B cell (primary cell): ENCODE measurements at regions not wholly inside any gene's neighbourhood (a gene's known extent, or its start where the extent isn't known, plus 50 kb on each side); places are given as distances from the start of the nearest gene placed in this dataset.

Experiments
- ATAC-seq: fragments of 200-7000 bp; cut with Tn5 transposase; one replicate; pipeline ENCODE4 v1.10.0; 2021; ENCODE audit warnings: low read depth, mild to moderate bottlenecking, moderate number of reproducible peaks, moderate library complexity
- CTCF ChIA-PET: fragments of 350-600 bp; sonication (Branson Sonifier 250); formaldehyde crosslinking; loops from one replicate; lab custom pipeline; 2021; ENCODE audit warnings: antibody characterized with exemption, inconsistent platforms; lab: Charles Lee
- POLR2A ChIA-PET: fragments of 350-600 bp; sonication (Branson Sonifier 250); formaldehyde crosslinking; loops from one replicate; lab custom pipeline; 2021; ENCODE audit warnings: antibody characterized with exemption; lab: Charles Lee
- DNase-seq: peaks from one replicate; pipeline ENCODE4 v3.0.0; 2013
- H2AFZ ChIP-seq: 2 replicates; pipeline ENCODE4 v1.6.1; 2012; ENCODE audit warnings: mild to moderate bottlenecking, low read depth, low read length; ENCODE audit not compliant: insufficient read depth, poor library complexity, severe bottlenecking
- H3K27ac ChIP-seq, 2 donors: 1 replicate in 1 of 2; 2 replicates in 1 of 2; pipeline ENCODE4 v1.5.1; 2012 to 2013; ENCODE audit warnings: low read length in 2 of 2, mild to moderate bottlenecking in 2 of 2, moderate library complexity in 1 of 2
- H3K27me3 ChIP-seq, 4 experiments: fragments of 200-600 bp in 1 of 4; sonication (generic) in 1 of 4; replicated peaks in 1 of 4; 1 replicate in 2 of 4; 2 replicates in 2 of 4; pipeline versions ENCODE4 v1.6.1 to v1.7.0; 2013 to 2016; ENCODE audit warnings: low read length in 3 of 4, mild to moderate bottlenecking in 2 of 4, mixed read lengths in 1 of 4, moderate library complexity in 1 of 4; ENCODE audit not compliant: insufficient read depth in 4 of 4, control insufficient read depth in 3 of 4; ENCODE audit errors: control extremely low read depth in 1 of 4
- H3K36me3 ChIP-seq, 2 experiments: replicated peaks in 1 of 2; 1 replicate in 1 of 2; 2 replicates in 1 of 2; pipeline versions ENCODE4 v1.6.1 to v1.7.1; 2013; ENCODE audit warnings: low read length in 1 of 2; ENCODE audit not compliant: insufficient read depth in 2 of 2, control insufficient read depth in 1 of 2; ENCODE audit errors: control extremely low read depth in 1 of 2, extremely low read depth in 1 of 2
- H3K4me1 ChIP-seq, 2 donors: fragments of 200-600 bp in 1 of 2; sonication (generic) in 1 of 2; 1 replicate in 1 of 2; 2 replicates in 1 of 2; pipeline versions ENCODE4 v1.5.1 to v1.6.1; 2013 to 2017; ENCODE audit warnings: low read length in 2 of 2; ENCODE audit not compliant: control insufficient read depth in 2 of 2, insufficient read depth in 2 of 2
- H3K4me2 ChIP-seq: replicated peaks from 2 replicates; pipeline ENCODE3; 2012; ENCODE audit warnings: mild to moderate bottlenecking, low read depth, low read length; ENCODE audit not compliant: poor library complexity, severe bottlenecking
- H3K4me3 ChIP-seq, 5 experiments: fragments of 200-600 bp in 1 of 5; sonication (generic) in 1 of 5; 1 replicate in 3 of 5; 2 replicates in 2 of 5; pipeline versions ENCODE4 v1.5.1 to v1.7.0; 2011 to 2016; ENCODE audit warnings: low read length in 4 of 5, mild to moderate bottlenecking in 4 of 5, low read depth in 2 of 5, control low read depth in 1 of 5, moderate library complexity in 1 of 5; ENCODE audit not compliant: insufficient read depth in 1 of 5; ENCODE audit errors: control extremely low read depth in 1 of 5, extremely low read depth in 1 of 5
- H3K79me2 ChIP-seq: fragments of 200-600 bp; sonication (generic); one replicate; pipeline ENCODE4 v1.6.0; 2016; ENCODE audit warnings: low read length; ENCODE audit not compliant: control insufficient read depth, insufficient read depth
- H3K9ac ChIP-seq: fragments of 200-600 bp; sonication (generic); 2 replicates; pipeline ENCODE4 v1.6.1; 2017; ENCODE audit warnings: mild to moderate bottlenecking, low read length, moderate library complexity
- H3K9me3 ChIP-seq, 3 donors: one replicate each; pipeline versions ENCODE4 v1.6.1 to v1.7.1; 2013; ENCODE audit warnings: low read length in 2 of 3; ENCODE audit not compliant: control insufficient read depth in 2 of 3, insufficient read depth in 1 of 3; ENCODE audit errors: control extremely low read depth in 1 of 3
- H4K20me1 ChIP-seq: 2 replicates; pipeline ENCODE4 v1.6.0; 2012; ENCODE audit warnings: mild to moderate bottlenecking, low read length; ENCODE audit not compliant: insufficient read depth, control insufficient read depth, poor library complexity, severe bottlenecking
- H3K27ac Mint-ChIP-seq: one replicate; pipeline ENCODE4 v1.8.0; 2021; ENCODE audit warnings: mixed read lengths
- H3K27me3 Mint-ChIP-seq: one replicate; pipeline ENCODE4 v1.8.0; 2021; ENCODE audit warnings: mixed read lengths
- H3K4me1 Mint-ChIP-seq: one replicate; pipeline ENCODE4 v1.8.0; 2021; ENCODE audit warnings: mixed read lengths
- H3K4me3 Mint-ChIP-seq: one replicate; pipeline ENCODE4 v1.8.0; 2021; ENCODE audit warnings: mixed read lengths
- H3K9me3 Mint-ChIP-seq: one replicate; pipeline ENCODE4 v1.8.0; 2022; ENCODE audit warnings: mixed read lengths; ENCODE audit not compliant: insufficient read depth
- EZH2 ChIP-seq: IDR thresholded peaks from 2 replicates; pipeline ENCODE4 v1.6.1; 2012; ENCODE audit warnings: borderline replicate concordance, low read depth, mild to moderate bottlenecking, moderate library complexity, low read length; ENCODE audit not compliant: insufficient read depth, poor library complexity, severe bottlenecking
- WGBS: methylation state at CpG from one replicate; pipeline ENCODE4 v1.1.5; 2013; ENCODE audit warnings: missing lambda C conversion rate; ENCODE audit not compliant: insufficient coverage; 5-methylcytosine and 5-hydroxymethylcytosine counted together
- intact Hi-C: fragments of 100-400 bp; cut with micrococcal nuclease; formaldehyde crosslinking; loops from one replicate; pipeline ENCODE4 v1.10.0; 2022
- TF ChIP-seq, protein P1 (sequence below): fragments of 200-600 bp; IDR thresholded peaks from one replicate; pipeline ENCODE4 v1.8.0; 2022; ENCODE audit warnings: antibody characterized with exemption, mild to moderate bottlenecking

- no peak overlapping the region for H3K4me3 ChIP-seq
- no peak overlapping the region for H3K4me2 ChIP-seq
- Mint-ChIP-seq H3K4me3 (no peak overlapping the region), H3K9me3 (peaks cover 1% of the 10 kb centered on the region), H3K27me3 (no peaks in the 10 kb centered on the region), H3K27ac (no peak overlapping the region), H3K4me1 (no peaks in the 10 kb centered on the region)
- no peaks in the 10 kb centered on the region for H3K79me2 ChIP-seq
- H3K27me3 ChIP-seq: no peaks in the 10 kb centered on the region
- H2AFZ ChIP-seq: no peak overlapping the region
- CTCF ChIA-PET: no interaction called here
- DNase-seq: no peak
- TF ChIP-seq, protein P1, sequence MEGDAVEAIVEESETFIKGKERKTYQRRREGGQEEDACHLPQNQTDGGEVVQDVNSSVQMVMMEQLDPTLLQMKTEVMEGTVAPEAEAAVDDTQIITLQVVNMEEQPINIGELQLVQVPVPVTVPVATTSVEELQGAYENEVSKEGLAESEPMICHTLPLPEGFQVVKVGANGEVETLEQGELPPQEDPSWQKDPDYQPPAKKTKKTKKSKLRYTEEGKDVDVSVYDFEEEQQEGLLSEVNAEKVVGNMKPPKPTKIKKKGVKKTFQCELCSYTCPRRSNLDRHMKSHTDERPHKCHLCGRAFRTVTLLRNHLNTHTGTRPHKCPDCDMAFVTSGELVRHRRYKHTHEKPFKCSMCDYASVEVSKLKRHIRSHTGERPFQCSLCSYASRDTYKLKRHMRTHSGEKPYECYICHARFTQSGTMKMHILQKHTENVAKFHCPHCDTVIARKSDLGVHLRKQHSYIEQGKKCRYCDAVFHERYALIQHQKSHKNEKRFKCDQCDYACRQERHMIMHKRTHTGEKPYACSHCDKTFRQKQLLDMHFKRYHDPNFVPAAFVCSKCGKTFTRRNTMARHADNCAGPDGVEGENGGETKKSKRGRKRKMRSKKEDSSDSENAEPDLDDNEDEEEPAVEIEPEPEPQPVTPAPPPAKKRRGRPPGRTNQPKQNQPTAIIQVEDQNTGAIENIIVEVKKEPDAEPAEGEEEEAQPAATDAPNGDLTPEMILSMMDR: no peak
- no peak for TF ChIP-seq EZH2
- no peak overlapping the region for H3K27ac ChIP-seq
- peaks cover 0 to 5% (median 0%) of the 10 kb centered on the region in 3 donors for H3K9me3 ChIP-seq
- ATAC-seq: no peak
- no peak overlapping the region for H3K9ac ChIP-seq
- H3K4me1 ChIP-seq: no peaks in the 10 kb centered on the region
- WGBS: 84% methylated on average over 21 of the region's 25 CpGs
- H3K36me3 ChIP-seq: no peaks in the 10 kb centered on the region
- H4K20me1 ChIP-seq: no peaks in the 10 kb centered on the region
- POLR2A ChIA-PET: no interaction called here
- intact Hi-C loops: no loop called here
Measured at GRCh38 chr5:85647349-85648127, 970.2 kb upstream of the COX7C start.

GRCh38 chr5:85648495-85648894 is 969.2 kb upstream of the COX7C start:
- Histone ChIP-seq H3K79me2 (no peaks in the 10 kb centered on the region), H2AFZ (no peak overlapping the region), H3K9ac (no peak overlapping the region), H3K27me3 (no peaks in the 10 kb centered on the region), H3K9me3 (peaks cover 0 to 5% (median 0%) of the 10 kb centered on the region in 3 donors), H3K27ac (no peak overlapping the region), H3K4me1 (no peaks in the 10 kb centered on the region), H4K20me1 (no peaks in the 10 kb centered on the region), H3K4me2 (no peak overlapping the region), H3K4me3 (no peak overlapping the region), H3K36me3 (no peaks in the 10 kb centered on the region)
- DNase-seq (no peak), ATAC-seq (no peak)
- H3K9me3 Mint-ChIP-seq: peaks cover 1% of the 10 kb centered on the region
- intact Hi-C loops: no loop called here
- POLR2A ChIA-PET: no interaction called here
- H3K27me3 Mint-ChIP-seq: no peaks in the 10 kb centered on the region
- CTCF ChIA-PET: no interaction called here
- no peak overlapping the region for H3K4me3 Mint-ChIP-seq
- H3K4me1 Mint-ChIP-seq: no peaks in the 10 kb centered on the region
- no peak overlapping the region for H3K27ac Mint-ChIP-seq
- TF ChIP-seq, protein P1: no peak
- no peak for TF ChIP-seq EZH2
- no CpG with 5 or more reads among the region's 4 CpGs for WGBS
